GM12878 (cell line): ENCODE measurements at regions not wholly inside any gene's neighbourhood (a gene's known extent, or its start where the extent isn't known, plus 50 kb on each side); places are given as distances from the start of the nearest gene placed in this dataset.
A peak's percentile ranks its signal among the peaks of the same experiment; 100 is the strongest.

Experiments
- ATAC-seq: fragments of 200-7000 bp; cut with Tn5 transposase; 3 replicates; pipeline ENCODE4 v1.9.1; 2020; ENCODE audit warnings: mild to moderate bottlenecking, moderate library complexity
- BruUV-seq: library from RNA; stranded (reverse); fragments of 400-500 nt; replicated peaks from 2 replicates; lab custom pipeline; 2021; lab: Mats Ljungman, UMichigan
- CTCF ChIA-PET: fragments of 300-600 bp; sonication (Branson Sonifier 250); formaldehyde crosslinking; extraction: SDS; loops from one replicate; lab custom pipeline; 2021; ENCODE audit warnings: inconsistent platforms; lab: Yijun Ruan, JAX
- POLR2A ChIA-PET: fragments of 350-600 bp; formaldehyde crosslinking; extraction: SDS; loops from one replicate; lab custom pipeline; 2021; ENCODE audit warnings: inconsistent platforms; lab: Charles Lee
- RAD21 ChIA-PET: fragments of 300-600 bp; sonication (Branson Sonifier 250); formaldehyde crosslinking; loops from one replicate; lab custom pipeline; 2023; ENCODE audit warnings: antibody characterized with exemption; ENCODE audit not compliant: unreplicated experiment; lab: Charles Lee
- SMC1A ChIA-PET: fragments of 300-600 bp; sonication (Branson Sonifier 250); formaldehyde crosslinking; loops from one replicate; lab custom pipeline; 2023; ENCODE audit not compliant: unreplicated experiment, uncharacterized antibody; lab: Charles Lee
- DNase-seq: peaks from one replicate; pipeline ENCODE4 v3.0.0-alpha.2; 2011; ENCODE audit warnings: low read depth, low spot score
- FAIRE-seq: peaks from 3 replicates; lab custom pipeline; 2011; peaks lifted over from hg19 to GRCh38; lab: Jason Lieb, UNC
- H2AFZ ChIP-seq: 2 replicates; pipeline ENCODE4 v1.6.0; 2011; ENCODE audit warnings: low read depth, low read length, control low read depth; ENCODE audit not compliant: control insufficient read depth
- H3K27ac ChIP-seq: 2 replicates; pipeline ENCODE4 v1.5.1; 2011; ENCODE audit warnings: control low read depth; ENCODE audit not compliant: control insufficient read depth, insufficient read depth
- H3K27me3 ChIP-seq, 2 experiments: replicated peaks in 1 of 2; 2 replicates each; pipeline versions ENCODE4 v1.6.0 to v1.6.1; 2011; ENCODE audit warnings: low read length in 1 of 2; ENCODE audit not compliant: control insufficient read depth in 2 of 2, insufficient read depth in 2 of 2
- H3K36me3 ChIP-seq, 2 experiments: 2 replicates each; pipeline ENCODE4 v1.5.1; 2011; ENCODE audit warnings: low read length in 1 of 2; ENCODE audit not compliant: control insufficient read depth in 2 of 2, insufficient read depth in 2 of 2
- H3K4me1 ChIP-seq: 2 replicates; pipeline ENCODE4 v1.6.1; 2011; ENCODE audit warnings: mild to moderate bottlenecking, low read length, moderate library complexity, mixed read lengths; ENCODE audit not compliant: control insufficient read depth, insufficient read depth
- H3K4me2 ChIP-seq: 2 replicates; pipeline ENCODE4 v1.6.0; 2011; ENCODE audit warnings: control low read depth; ENCODE audit not compliant: control insufficient read depth, insufficient read depth
- H3K4me3 ChIP-seq: fragments of 200-600 bp; sonication (generic); 2 replicates; pipeline ENCODE4 v1.5.1; 2016
- H3K79me2 ChIP-seq: 2 replicates; pipeline ENCODE4 v1.6.0; 2011; ENCODE audit warnings: low read length; ENCODE audit not compliant: control insufficient read depth, insufficient read depth
- H3K9ac ChIP-seq: 2 replicates; pipeline ENCODE4 v1.8.0; 2011; ENCODE audit warnings: low read length, control low read depth, mixed read lengths; ENCODE audit not compliant: control insufficient read depth, insufficient read depth
- H3K9me3 ChIP-seq: replicated peaks from 3 replicates; pipeline ENCODE4 v1.5.1; 2011; ENCODE audit warnings: mild to moderate bottlenecking, low read length; ENCODE audit not compliant: control insufficient read depth, insufficient read depth
- H4K20me1 ChIP-seq: 2 replicates; pipeline ENCODE4 v1.6.0; 2011; ENCODE audit not compliant: control insufficient read depth, insufficient read depth
- CBFB ChIP-seq: IDR thresholded peaks from 2 replicates; pipeline ENCODE4 v1.6.1; 2016; ENCODE audit warnings: antibody characterized with exemption, low read depth
- ESRRA ChIP-seq: IDR thresholded peaks from 2 replicates; pipeline ENCODE4 v1.6.1; 2012; ENCODE audit warnings: mild to moderate bottlenecking, low read length, improper control_type of control experiment
- IRF5 ChIP-seq: fragments of 450-650 bp; IDR thresholded peaks from 2 replicates; pipeline ENCODE4 v1.6.1; 2017; ENCODE audit warnings: borderline replicate concordance
- MEF2A ChIP-seq: IDR thresholded peaks from 2 replicates; pipeline ENCODE4 v1.6.1; 2011; ENCODE audit warnings: low read depth, mild to moderate bottlenecking, low read length, moderate library complexity; ENCODE audit not compliant: insufficient read depth
- MTA2 ChIP-seq: fragments of 450-650 bp; IDR thresholded peaks from 2 replicates; pipeline ENCODE4 v1.6.1; 2016; ENCODE audit warnings: low read depth, mild to moderate bottlenecking, moderate library complexity
- RELB ChIP-seq: fragments of 450-650 bp; IDR thresholded peaks from 2 replicates; pipeline ENCODE4 v1.6.1; 2017; ENCODE audit warnings: low read depth, mild to moderate bottlenecking, moderate library complexity
- ZNF207 ChIP-seq: fragments of 450-650 bp; IDR thresholded peaks from 2 replicates; pipeline ENCODE4 v1.6.1; 2014; ENCODE audit warnings: antibody characterized with exemption, mild to moderate bottlenecking, borderline replicate concordance
- ZNF274 ChIP-seq: IDR thresholded peaks from one replicate; pipeline ENCODE4 v1.8.0; 2011; ENCODE audit not compliant: insufficient read length, insufficient read depth
- ZNF622 ChIP-seq: fragments of 450-650 bp; IDR thresholded peaks from 2 replicates; pipeline ENCODE4 v1.6.1; 2017; ENCODE audit warnings: mild to moderate bottlenecking, inconsistent platforms
- in situ Hi-C: fragments of 300-500 bp; cut with MboI; formaldehyde crosslinking; loops from 9 replicates; pipeline ENCODE4 v1.14.3; 2018; ENCODE audit warnings: mixed read lengths
- intact Hi-C: fragments of 100-400 bp; cut with micrococcal nuclease; formaldehyde crosslinking; loops from one replicate; pipeline ENCODE4 v1.14.2; 2022; ENCODE audit not compliant: unreplicated experiment
- TF ChIP-seq, protein P1 (sequence below): IDR thresholded peaks from 2 replicates; pipeline ENCODE4 v1.6.1; 2012; ENCODE audit warnings: low read depth, low read length, improper control_type of control experiment
- TF ChIP-seq, protein P2 (sequence below): fragments of 450-650 bp; IDR thresholded peaks from 2 replicates; pipeline ENCODE4 v1.6.1; 2014; ENCODE audit warnings: mild to moderate bottlenecking
- TF ChIP-seq, protein P3 (sequence below): fragments of 450-650 bp; IDR thresholded peaks from 2 replicates; pipeline ENCODE4 v1.6.1; 2016; ENCODE audit warnings: mild to moderate bottlenecking, moderate library complexity, borderline replicate concordance
- TF ChIP-seq, protein P4 (sequence below): fragments of 450-650 bp; IDR thresholded peaks from 2 replicates; pipeline ENCODE4 v1.6.1; 2016; ENCODE audit warnings: mild to moderate bottlenecking

- no peak for ATAC-seq
- Histone ChIP-seq H4K20me1 (no peaks in the 10 kb centered on the region), H3K27me3 (no peaks in the 10 kb centered on the region), H3K9ac (no peak overlapping the region), H3K9me3 (no peaks in the 10 kb centered on the region), H3K4me3 (no peak overlapping the region), H3K36me3 (no peaks in the 10 kb centered on the region), H3K79me2 (no peaks in the 10 kb centered on the region), H3K4me1 (no peaks in the 10 kb centered on the region), H2AFZ (no peak overlapping the region), H3K4me2 (no peak overlapping the region), H3K27ac (no peak overlapping the region)
- no peak for DNase-seq
- in situ Hi-C loops: loop anchor here (5.0 kb wide), 1 partner anchor 470 kb away; no protein-coding TSS in a partner anchor
- intact Hi-C loops: loop anchor here (5.0 kb wide), 1 partner anchor 250 kb away; no protein-coding TSS in a partner anchor
- RAD21 ChIA-PET: no interaction called here
- SMC1A ChIA-PET: interaction anchor here (1.3 to 1.5 kb wide), 2 partner anchors 238 to 467 kb away, joined by 3 to 4 read pairs; no protein-coding TSS in a partner anchor
- CTCF ChIA-PET: interaction anchor here (0.9 to 1.5 kb wide), 3 partner anchors 10 to 467 kb away, joined by 3 to 4 read pairs (median 4); no protein-coding TSS in a partner anchor
- peak; percentile 35 for FAIRE-seq
- POLR2A ChIA-PET: no interaction called here
- BruUV-seq: no TSS peak
- TF ChIP-seq RELB (no peak), MEF2A (no peak), ZNF207 (no peak), ZNF622 (no peak), ZNF274 (no peak), ESRRA (no peak), MTA2 (no peak), IRF5 (no peak), CBFB (no peak)
- TF ChIP-seq, protein P1, sequence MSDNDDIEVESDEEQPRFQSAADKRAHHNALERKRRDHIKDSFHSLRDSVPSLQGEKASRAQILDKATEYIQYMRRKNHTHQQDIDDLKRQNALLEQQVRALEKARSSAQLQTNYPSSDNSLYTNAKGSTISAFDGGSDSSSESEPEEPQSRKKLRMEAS: no peak
- TF ChIP-seq, protein P2, sequence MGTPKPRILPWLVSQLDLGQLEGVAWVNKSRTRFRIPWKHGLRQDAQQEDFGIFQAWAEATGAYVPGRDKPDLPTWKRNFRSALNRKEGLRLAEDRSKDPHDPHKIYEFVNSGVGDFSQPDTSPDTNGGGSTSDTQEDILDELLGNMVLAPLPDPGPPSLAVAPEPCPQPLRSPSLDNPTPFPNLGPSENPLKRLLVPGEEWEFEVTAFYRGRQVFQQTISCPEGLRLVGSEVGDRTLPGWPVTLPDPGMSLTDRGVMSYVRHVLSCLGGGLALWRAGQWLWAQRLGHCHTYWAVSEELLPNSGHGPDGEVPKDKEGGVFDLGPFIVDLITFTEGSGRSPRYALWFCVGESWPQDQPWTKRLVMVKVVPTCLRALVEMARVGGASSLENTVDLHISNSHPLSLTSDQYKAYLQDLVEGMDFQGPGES: no peak
- TF ChIP-seq, protein P3, sequence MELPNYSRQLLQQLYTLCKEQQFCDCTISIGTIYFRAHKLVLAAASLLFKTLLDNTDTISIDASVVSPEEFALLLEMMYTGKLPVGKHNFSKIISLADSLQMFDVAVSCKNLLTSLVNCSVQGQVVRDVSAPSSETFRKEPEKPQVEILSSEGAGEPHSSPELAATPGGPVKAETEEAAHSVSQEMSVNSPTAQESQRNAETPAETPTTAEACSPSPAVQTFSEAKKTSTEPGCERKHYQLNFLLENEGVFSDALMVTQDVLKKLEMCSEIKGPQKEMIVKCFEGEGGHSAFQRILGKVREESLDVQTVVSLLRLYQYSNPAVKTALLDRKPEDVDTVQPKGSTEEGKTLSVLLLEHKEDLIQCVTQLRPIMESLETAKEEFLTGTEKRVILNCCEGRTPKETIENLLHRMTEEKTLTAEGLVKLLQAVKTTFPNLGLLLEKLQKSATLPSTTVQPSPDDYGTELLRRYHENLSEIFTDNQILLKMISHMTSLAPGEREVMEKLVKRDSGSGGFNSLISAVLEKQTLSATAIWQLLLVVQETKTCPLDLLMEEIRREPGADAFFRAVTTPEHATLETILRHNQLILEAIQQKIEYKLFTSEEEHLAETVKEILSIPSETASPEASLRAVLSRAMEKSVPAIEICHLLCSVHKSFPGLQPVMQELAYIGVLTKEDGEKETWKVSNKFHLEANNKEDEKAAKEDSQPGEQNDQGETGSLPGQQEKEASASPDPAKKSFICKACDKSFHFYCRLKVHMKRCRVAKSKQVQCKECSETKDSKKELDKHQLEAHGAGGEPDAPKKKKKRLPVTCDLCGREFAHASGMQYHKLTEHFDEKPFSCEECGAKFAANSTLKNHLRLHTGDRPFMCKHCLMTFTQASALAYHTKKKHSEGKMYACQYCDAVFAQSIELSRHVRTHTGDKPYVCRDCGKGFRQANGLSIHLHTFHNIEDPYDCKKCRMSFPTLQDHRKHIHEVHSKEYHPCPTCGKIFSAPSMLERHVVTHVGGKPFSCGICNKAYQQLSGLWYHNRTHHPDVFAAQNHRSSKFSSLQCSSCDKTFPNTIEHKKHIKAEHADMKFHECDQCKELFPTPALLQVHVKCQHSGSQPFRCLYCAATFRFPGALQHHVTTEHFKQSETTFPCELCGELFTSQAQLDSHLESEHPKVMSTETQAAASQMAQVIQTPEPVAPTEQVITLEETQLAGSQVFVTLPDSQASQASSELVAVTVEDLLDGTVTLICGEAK: no peak
- TF ChIP-seq, protein P4, sequence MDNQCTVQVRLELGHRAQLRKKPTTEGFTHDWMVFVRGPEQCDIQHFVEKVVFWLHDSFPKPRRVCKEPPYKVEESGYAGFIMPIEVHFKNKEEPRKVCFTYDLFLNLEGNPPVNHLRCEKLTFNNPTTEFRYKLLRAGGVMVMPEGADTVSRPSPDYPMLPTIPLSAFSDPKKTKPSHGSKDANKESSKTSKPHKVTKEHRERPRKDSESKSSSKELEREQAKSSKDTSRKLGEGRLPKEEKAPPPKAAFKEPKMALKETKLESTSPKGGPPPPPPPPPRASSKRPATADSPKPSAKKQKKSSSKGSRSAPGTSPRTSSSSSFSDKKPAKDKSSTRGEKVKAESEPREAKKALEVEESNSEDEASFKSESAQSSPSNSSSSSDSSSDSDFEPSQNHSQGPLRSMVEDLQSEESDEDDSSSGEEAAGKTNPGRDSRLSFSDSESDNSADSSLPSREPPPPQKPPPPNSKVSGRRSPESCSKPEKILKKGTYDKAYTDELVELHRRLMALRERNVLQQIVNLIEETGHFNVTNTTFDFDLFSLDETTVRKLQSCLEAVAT: no peak
These were observed 527.5 kb downstream of the TMA16 start for GRCh38 chr4:164021947-164022346.
